Esophagus muscularis mucosa (tissue), 3 donors: ENCODE measurements at regions not wholly inside any gene's neighbourhood (a gene's known extent, or its start where the extent isn't known, plus 50 kb on each side); places are given as distances from the start of the nearest gene placed in this dataset.

ENCODE experiments used
- CTCF ChIP-seq, 3 experiments: fragments of 200-600 bp in 2 of 3; fragments of 450-650 bp in 1 of 3; sonication (generic) in 2 of 3; IDR thresholded peaks; one replicate each; pipeline ENCODE4 v1.5.1; 2017 to 2019; ENCODE audit warnings: antibody characterized with exemption in 3 of 3, mild to moderate bottlenecking in 2 of 3, moderate library complexity in 1 of 3
- POLR2A ChIP-seq: fragments of 450-650 bp; IDR thresholded peaks from one replicate; pipeline ENCODE4 v1.6.1; 2017; ENCODE audit warnings: antibody characterized with exemption, moderate library complexity, mild to moderate bottlenecking, low read depth
- POLR2AphosphoS5 ChIP-seq, 2 donors: sonication (generic); formaldehyde crosslinking; IDR thresholded peaks; one replicate each; pipeline ENCODE4 v1.6.1; 2017; ENCODE audit warnings: antibody characterized with exemption in 2 of 2

- no peak for TF ChIP-seq CTCF (IDR thresholded peaks at IDR 0.05)
- no peak for TF ChIP-seq POLR2A
- peak in 1 of 2 donors; percentile 74 for TF ChIP-seq POLR2AphosphoS5 (IDR thresholded peaks at IDR 0.05)
These were observed 325.1 kb upstream of the PRR16 start for GRCh38 chr5:120139039-120139438.
